MM.1S (cell line): ENCODE measurements at regions not wholly inside any gene's neighbourhood (a gene's known extent, or its start where the extent isn't known, plus 50 kb on each side); places are given as distances from the start of the nearest gene placed in this dataset.

Experiments used
- DNase-seq: peaks from one replicate; pipeline ENCODE4 v3.0.0-alpha.2; 2015
- H2AFZ ChIP-seq: fragments of 300-600 bp; sonication (generic); 2 replicates; pipeline ENCODE4 v1.6.0; 2016; ENCODE audit warnings: antibody characterized with exemption, low read length
- H3F3A ChIP-seq: fragments of 300-600 bp; sonication (generic); 2 replicates; pipeline ENCODE4 v1.6.1; 2016; ENCODE audit warnings: mild to moderate bottlenecking, antibody characterized with exemption, low read length, moderate library complexity, mixed read lengths; ENCODE audit not compliant: insufficient read depth
- H3K27ac ChIP-seq: fragments of 300-600 bp; sonication (generic); 2 replicates; pipeline ENCODE4 v1.5.1; 2016; ENCODE audit warnings: mild to moderate bottlenecking, low read length
- H3K27me3 ChIP-seq: fragments of 300-600 bp; sonication (generic); replicated peaks from 2 replicates; pipeline ENCODE4 v1.6.0; 2016; ENCODE audit warnings: low read length; ENCODE audit not compliant: insufficient read depth
- H3K36me3 ChIP-seq: fragments of 300-600 bp; sonication (generic); replicated peaks from 2 replicates; pipeline ENCODE4 v1.6.1; 2016; ENCODE audit warnings: mild to moderate bottlenecking, low read length, mixed read lengths; ENCODE audit not compliant: insufficient read depth
- H3K4me1 ChIP-seq: fragments of 300-600 bp; sonication (generic); 2 replicates; pipeline ENCODE4 v1.6.1; 2016; ENCODE audit warnings: low read length, mixed read lengths
- H3K4me2 ChIP-seq: fragments of 300-600 bp; sonication (generic); 2 replicates; pipeline ENCODE4 v1.6.0; 2016; ENCODE audit warnings: low read depth, low read length
- H3K4me3 ChIP-seq: fragments of 300-600 bp; sonication (generic); 2 replicates; pipeline ENCODE4 v1.5.1; 2016; ENCODE audit warnings: low read length, mixed read lengths
- H3K79me2 ChIP-seq: fragments of 300-600 bp; sonication (generic); 2 replicates; pipeline ENCODE4 v1.6.1; 2016; ENCODE audit warnings: mixed run types, low read length, mixed read lengths
- H3K9ac ChIP-seq: fragments of 300-600 bp; sonication (generic); 2 replicates; pipeline ENCODE4 v1.6.1; 2016; ENCODE audit warnings: low read length, mixed read lengths
- H3K9me2 ChIP-seq: fragments of 300-600 bp; sonication (generic); replicated peaks from 2 replicates; pipeline ENCODE4 v1.6.1; 2016; ENCODE audit warnings: mild to moderate bottlenecking, low read length, mixed read lengths; ENCODE audit not compliant: insufficient read depth
- H3K9me3 ChIP-seq: fragments of 300-600 bp; sonication (generic); replicated peaks from 2 replicates; pipeline ENCODE4 v1.6.1; 2016; ENCODE audit warnings: mild to moderate bottlenecking, low read length, mixed read lengths; ENCODE audit not compliant: insufficient read depth
- H4K20me1 ChIP-seq: fragments of 300-600 bp; sonication (generic); 2 replicates; pipeline ENCODE4 v1.6.1; 2016; ENCODE audit warnings: mild to moderate bottlenecking, low read length, moderate library complexity, mixed read lengths; ENCODE audit not compliant: insufficient read depth
- CTCF ChIP-seq: fragments of 300-600 bp; sonication (generic); IDR thresholded peaks from 2 replicates; pipeline ENCODE4 v1.5.1; 2016; ENCODE audit warnings: antibody characterized with exemption, low read length, mixed read lengths
- EZH2 ChIP-seq: fragments of 300-600 bp; sonication (generic); optimal IDR thresholded peaks from 2 replicates; pipeline ENCODE3; 2017; ENCODE audit warnings: low read depth, mild to moderate bottlenecking, antibody characterized with exemption, low read length, mixed read lengths
- EZH2phosphoT487 ChIP-seq: fragments of 300-600 bp; sonication (generic); IDR thresholded peaks from 2 replicates; pipeline ENCODE4 v1.6.1; 2018; ENCODE audit warnings: antibody characterized with exemption, low read length

- Histone ChIP-seq H3K27ac (no peak overlapping the region), H3K4me3 (no peak overlapping the region), H3K9me2 (no peaks in the 10 kb centered on the region), H3K9ac (no peak overlapping the region), H3K4me1 (no peaks in the 10 kb centered on the region), H3K36me3 (no peaks in the 10 kb centered on the region), H3K4me2 (no peak overlapping the region), H3F3A (no peaks in the 10 kb centered on the region), H4K20me1 (no peaks in the 10 kb centered on the region), H3K9me3 (no peaks in the 10 kb centered on the region), H3K27me3 (no peaks in the 10 kb centered on the region), H2AFZ (no peak overlapping the region), H3K79me2 (no peaks in the 10 kb centered on the region)
- TF ChIP-seq EZH2 (no peak), EZH2phosphoT487 (no peak)
- no peak for DNase-seq
Measured at GRCh38 chr2:183250472-183250871, 126.2 kb downstream of the NUP35 start.

GRCh38 chr2:183253441-183254130, 129.3 kb downstream of the NUP35 start:
- H3K9me3 ChIP-seq = no peaks in the 10 kb centered on the region
- no peak overlapping the region for H3K27ac ChIP-seq
- H3K4me1 ChIP-seq = no peaks in the 10 kb centered on the region
- H3K4me3 ChIP-seq = no peak overlapping the region
- no peaks in the 10 kb centered on the region for H3K9me2 ChIP-seq
- no peaks in the 10 kb centered on the region for H3K79me2 ChIP-seq
- no peaks in the 10 kb centered on the region for H3F3A ChIP-seq
- no peaks in the 10 kb centered on the region for H3K36me3 ChIP-seq
- H3K9ac ChIP-seq = no peak overlapping the region
- no peak overlapping the region for H3K4me2 ChIP-seq
- H3K27me3 ChIP-seq = no peaks in the 10 kb centered on the region
- H4K20me1 ChIP-seq = no peaks in the 10 kb centered on the region
- TF ChIP-seq EZH2phosphoT487 = no peak
- no peak for TF ChIP-seq CTCF
- TF ChIP-seq EZH2 = no peak
- no peak for DNase-seq
- H2AFZ ChIP-seq = no peak overlapping the region

- no peaks in the 10 kb centered on the region for H4K20me1 ChIP-seq
- no peak for DNase-seq
- no peak overlapping the region for H3K4me2 ChIP-seq
- no peak overlapping the region for H3K9ac ChIP-seq
- H3K4me1 ChIP-seq = no peaks in the 10 kb centered on the region
- H3K36me3 ChIP-seq = no peaks in the 10 kb centered on the region
- H3K27me3 ChIP-seq = no peaks in the 10 kb centered on the region
- H3K4me3 ChIP-seq = no peak overlapping the region
- no peak overlapping the region for H3K27ac ChIP-seq
- no peaks in the 10 kb centered on the region for H3K9me3 ChIP-seq
- H3F3A ChIP-seq = no peaks in the 10 kb centered on the region
- no peak overlapping the region for H2AFZ ChIP-seq
- no peak for TF ChIP-seq EZH2phosphoT487
- no peak for TF ChIP-seq CTCF
- TF ChIP-seq EZH2 = no peak
- H3K9me2 ChIP-seq = no peaks in the 10 kb centered on the region
- no peaks in the 10 kb centered on the region for H3K79me2 ChIP-seq
Measured at GRCh38 chr2:183255411-183255810, 131.2 kb downstream of the NUP35 start.

GRCh38 chr2:183259921-183260320, 135.7 kb downstream of the NUP35 start:
- Histone ChIP-seq H3K4me3 (no peak overlapping the region), H3K27ac (no peak overlapping the region), H4K20me1 (no peaks in the 10 kb centered on the region), H3K9ac (no peak overlapping the region), H3K27me3 (no peaks in the 10 kb centered on the region), H3K9me3 (no peaks in the 10 kb centered on the region), H3K4me1 (no peaks in the 10 kb centered on the region), H3K79me2 (no peaks in the 10 kb centered on the region), H2AFZ (no peak overlapping the region), H3K36me3 (no peaks in the 10 kb centered on the region), H3K9me2 (no peaks in the 10 kb centered on the region), H3F3A (no peaks in the 10 kb centered on the region), H3K4me2 (no peak overlapping the region)
- DNase-seq = no peak
- TF ChIP-seq EZH2phosphoT487 = no peak
- TF ChIP-seq EZH2 = no peak
- no peak for TF ChIP-seq CTCF
